Nephron (organoid): ENCODE measurements at regions not wholly inside any gene's neighbourhood (a gene's known extent, or its start where the extent isn't known, plus 50 kb on each side); places are given as distances from the start of the nearest gene placed in this dataset.

Experiments used
- H3K27ac Mint-ChIP-seq, 3 experiments: 2 replicates each; pipeline ENCODE4 v1.8.0; 2020; ENCODE audit warnings: mixed read lengths in 3 of 3, mild to moderate bottlenecking in 2 of 3, moderate library complexity in 1 of 3
- H3K27me3 Mint-ChIP-seq: 2 replicates; pipeline ENCODE4 v1.8.0; 2021; ENCODE audit warnings: low read depth, mild to moderate bottlenecking, moderate library complexity, mixed read lengths
- H3K36me3 Mint-ChIP-seq: 2 replicates; pipeline ENCODE4 v1.8.0; 2020; ENCODE audit warnings: low read depth, mixed read lengths
- H3K4me1 Mint-ChIP-seq: 2 replicates; pipeline ENCODE4 v1.8.0; 2020; ENCODE audit warnings: mixed read lengths
- H3K4me3 Mint-ChIP-seq, 3 experiments: 2 replicates each; pipeline ENCODE4 v1.8.0; 2020; ENCODE audit warnings: mild to moderate bottlenecking in 3 of 3, mixed read lengths in 3 of 3, moderate library complexity in 2 of 3
- H3K9me3 Mint-ChIP-seq: 2 replicates; pipeline ENCODE4 v1.8.0; 2020; ENCODE audit warnings: mixed read lengths
- TF ChIP-seq, protein P1 (sequence below), 3 experiments: fragments of 200-600 bp; sonication (generic); IDR thresholded peaks; one replicate each; pipeline ENCODE4 v1.5.0; 2021; ENCODE audit warnings: antibody characterized with exemption in 3 of 3; ENCODE audit not compliant: unreplicated experiment in 3 of 3

DNA sequence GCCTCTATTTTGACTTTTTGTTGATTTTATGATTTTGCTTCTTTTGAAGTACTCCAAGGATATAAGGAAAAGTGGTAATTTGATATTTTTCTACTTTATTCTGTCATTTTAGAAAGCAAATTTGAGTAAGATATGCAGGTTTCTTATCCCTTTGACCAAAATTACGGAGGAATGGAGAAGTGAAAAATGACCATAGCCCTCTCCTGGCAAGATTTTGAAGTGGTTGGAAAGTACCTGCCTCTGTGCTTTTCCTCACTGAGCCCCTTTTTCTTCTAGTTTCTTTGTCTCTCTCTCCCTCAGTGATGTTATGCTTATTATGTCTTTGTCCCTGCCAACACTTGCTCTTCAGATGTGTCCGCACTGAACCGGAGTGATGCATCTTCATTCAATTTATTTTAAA, 898.1 kb downstream of the EPHA4 start:
- Mint-ChIP-seq H3K9me3 (peaks cover 7% of the 10 kb centered on the region), H3K4me3 (no peak overlapping the region), H3K27ac (no peak overlapping the region), H3K27me3 (no peaks in the 10 kb centered on the region), H3K4me1 (no peaks in the 10 kb centered on the region), H3K36me3 (no peaks in the 10 kb centered on the region)
- TF ChIP-seq, protein P1, sequence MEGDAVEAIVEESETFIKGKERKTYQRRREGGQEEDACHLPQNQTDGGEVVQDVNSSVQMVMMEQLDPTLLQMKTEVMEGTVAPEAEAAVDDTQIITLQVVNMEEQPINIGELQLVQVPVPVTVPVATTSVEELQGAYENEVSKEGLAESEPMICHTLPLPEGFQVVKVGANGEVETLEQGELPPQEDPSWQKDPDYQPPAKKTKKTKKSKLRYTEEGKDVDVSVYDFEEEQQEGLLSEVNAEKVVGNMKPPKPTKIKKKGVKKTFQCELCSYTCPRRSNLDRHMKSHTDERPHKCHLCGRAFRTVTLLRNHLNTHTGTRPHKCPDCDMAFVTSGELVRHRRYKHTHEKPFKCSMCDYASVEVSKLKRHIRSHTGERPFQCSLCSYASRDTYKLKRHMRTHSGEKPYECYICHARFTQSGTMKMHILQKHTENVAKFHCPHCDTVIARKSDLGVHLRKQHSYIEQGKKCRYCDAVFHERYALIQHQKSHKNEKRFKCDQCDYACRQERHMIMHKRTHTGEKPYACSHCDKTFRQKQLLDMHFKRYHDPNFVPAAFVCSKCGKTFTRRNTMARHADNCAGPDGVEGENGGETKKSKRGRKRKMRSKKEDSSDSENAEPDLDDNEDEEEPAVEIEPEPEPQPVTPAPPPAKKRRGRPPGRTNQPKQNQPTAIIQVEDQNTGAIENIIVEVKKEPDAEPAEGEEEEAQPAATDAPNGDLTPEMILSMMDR (IDR thresholded peaks at IDR 0.05; ENCODE audit: unreplicated experiment in 3 of 3) = no peak

DNA sequence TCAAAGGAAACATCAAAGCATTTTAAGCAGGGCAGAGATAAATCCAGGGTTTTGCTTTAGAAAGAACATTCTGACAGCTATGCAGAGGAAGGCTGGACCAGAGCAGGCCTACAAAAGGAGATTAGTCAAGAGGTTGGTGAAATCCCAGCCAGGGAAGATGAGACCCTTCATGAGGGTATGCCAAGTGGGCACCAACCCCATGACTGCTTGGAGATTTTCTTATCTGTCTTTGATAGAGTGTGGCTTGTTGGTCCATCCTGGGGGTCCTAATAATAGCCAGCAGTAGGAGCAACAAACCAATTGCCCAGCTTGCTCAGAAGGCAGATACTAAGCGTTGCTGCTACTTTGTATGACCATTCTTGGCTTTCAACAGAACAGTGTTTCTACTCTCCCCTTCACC, 895.4 kb downstream of the EPHA4 start:
- no peak overlapping the region for H3K4me3 Mint-ChIP-seq
- TF ChIP-seq, protein P1 (IDR thresholded peaks at IDR 0.05; ENCODE audit: unreplicated experiment in 3 of 3) = no peak

DNA sequence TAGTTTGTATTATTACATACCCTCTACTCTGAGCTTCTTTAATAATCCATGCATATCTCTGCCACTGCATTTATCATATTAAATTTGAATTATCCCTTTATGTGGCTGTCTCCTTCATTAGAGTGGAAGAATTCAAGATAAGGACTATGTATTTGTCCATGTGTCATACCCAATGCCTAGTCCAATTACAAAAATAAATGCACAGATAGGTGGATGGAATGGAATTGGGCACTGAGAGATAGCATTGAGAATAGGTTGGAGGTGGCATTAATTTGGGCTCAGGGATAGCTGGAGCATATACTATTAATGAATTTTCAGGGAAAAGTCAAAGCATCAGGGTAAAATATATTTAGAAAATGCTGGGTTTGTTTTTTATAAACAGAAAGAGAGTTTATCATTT, 893.2 kb downstream of the EPHA4 start:
- H3K9me3 Mint-ChIP-seq = no peaks in the 10 kb centered on the region
- peaks cover 7% of the 10 kb centered on the region for H3K27me3 Mint-ChIP-seq
- TF ChIP-seq, protein P1 (IDR thresholded peaks at IDR 0.05; ENCODE audit: unreplicated experiment in 3 of 3) = no peak
- H3K4me3 Mint-ChIP-seq = no peak overlapping the region
- no peak overlapping the region for H3K27ac Mint-ChIP-seq
- no peaks in the 10 kb centered on the region for H3K4me1 Mint-ChIP-seq
- H3K36me3 Mint-ChIP-seq = no peaks in the 10 kb centered on the region

More for the DNA sequence above, 895.4 kb downstream of the EPHA4 start:
- H3K36me3 Mint-ChIP-seq = no peaks in the 10 kb centered on the region
- no peaks in the 10 kb centered on the region for H3K4me1 Mint-ChIP-seq
- H3K27ac Mint-ChIP-seq = no peak overlapping the region
- no peaks in the 10 kb centered on the region for H3K9me3 Mint-ChIP-seq
- no peaks in the 10 kb centered on the region for H3K27me3 Mint-ChIP-seq

DNA sequence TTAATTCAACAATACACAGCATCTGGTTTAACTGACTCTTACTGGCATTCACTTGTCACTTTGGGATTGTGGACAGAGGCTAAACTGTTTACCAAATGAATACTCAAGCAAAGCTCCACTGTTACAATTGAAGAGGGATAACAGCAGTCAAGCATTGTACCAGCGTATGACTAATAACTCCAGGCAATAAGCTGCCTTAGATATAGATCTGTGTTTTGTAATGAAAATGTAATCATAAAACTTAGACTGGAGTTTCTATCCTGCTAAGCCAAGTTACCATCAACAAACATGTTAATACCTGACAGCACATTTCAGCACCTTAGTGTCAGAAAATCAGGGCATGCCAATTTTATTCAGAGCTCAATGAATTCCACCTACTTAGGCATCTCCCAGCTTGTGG, 889.5 kb downstream of the EPHA4 start:
- Mint-ChIP-seq H3K36me3 (no peaks in the 10 kb centered on the region), H3K9me3 (no peaks in the 10 kb centered on the region), H3K27ac (no peak overlapping the region), H3K4me3 (no peak overlapping the region), H3K27me3 (peaks cover 10% of the 10 kb centered on the region), H3K4me1 (no peaks in the 10 kb centered on the region)
- TF ChIP-seq, protein P1 (IDR thresholded peaks at IDR 0.05; ENCODE audit: unreplicated experiment in 3 of 3) = no peak

DNA sequence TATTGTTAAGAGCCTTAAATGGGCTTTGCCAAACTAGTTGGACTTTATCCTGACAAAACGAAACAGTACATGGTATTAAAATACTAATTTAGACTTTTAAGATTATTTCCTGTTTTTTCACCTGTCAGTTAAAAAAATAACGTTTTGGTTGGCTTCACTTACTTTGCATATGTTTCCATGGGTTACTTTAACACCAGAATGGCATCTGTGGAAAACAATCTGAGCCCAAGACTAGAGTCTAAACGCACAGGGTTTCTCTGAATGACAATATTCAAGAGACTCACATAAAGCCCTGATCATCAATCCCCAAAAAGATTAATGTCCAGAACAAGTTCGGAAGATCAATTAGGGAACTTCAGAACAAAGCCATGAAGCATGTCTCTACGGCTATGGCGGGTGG, 888.0 kb downstream of the EPHA4 start:
- H3K27ac Mint-ChIP-seq = no peak overlapping the region
- H3K4me1 Mint-ChIP-seq = no peaks in the 10 kb centered on the region
- H3K9me3 Mint-ChIP-seq = no peaks in the 10 kb centered on the region

DNA sequence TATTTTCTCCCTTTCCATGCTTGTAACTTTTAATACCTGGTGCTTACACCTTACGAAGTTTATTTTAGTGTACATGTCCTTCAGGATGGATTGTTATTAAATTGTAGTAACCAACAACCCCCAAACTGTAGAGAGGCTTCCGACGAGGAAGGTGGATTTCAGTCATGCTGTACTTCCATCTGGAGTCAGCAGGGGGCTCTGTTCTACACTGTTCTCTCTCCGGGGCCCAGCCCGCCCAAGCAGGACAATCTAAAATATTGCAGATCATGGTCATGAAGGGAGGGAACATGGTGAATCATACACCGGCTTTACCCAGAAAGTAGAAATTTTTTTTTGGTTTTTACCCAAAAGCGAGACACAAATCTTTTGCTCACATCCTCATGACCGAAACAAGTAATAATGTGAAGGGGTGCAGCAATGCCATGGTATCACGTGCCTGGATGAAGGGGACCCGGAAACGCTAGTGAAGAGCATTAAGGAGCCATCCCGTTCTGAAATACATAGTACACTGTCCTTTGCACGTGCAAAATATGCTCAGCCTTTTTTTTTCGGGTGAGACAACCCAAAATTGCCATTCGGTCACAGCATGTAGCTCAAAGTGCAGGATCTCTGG, 884.8 kb downstream of the EPHA4 start:
- H3K36me3 Mint-ChIP-seq = no peaks in the 10 kb centered on the region
- H3K27ac Mint-ChIP-seq = no peak overlapping the region
- peaks cover 4% of the 10 kb centered on the region for H3K9me3 Mint-ChIP-seq
- no peak overlapping the region for H3K4me3 Mint-ChIP-seq
- H3K4me1 Mint-ChIP-seq = no peaks in the 10 kb centered on the region
- peaks cover 10% of the 10 kb centered on the region for H3K27me3 Mint-ChIP-seq
- TF ChIP-seq, protein P1 (IDR thresholded peaks at IDR 0.05; ENCODE audit: unreplicated experiment in 3 of 3) = peak; percentile 83 to 85 (median 84)

More for the DNA sequence above, 888.0 kb downstream of the EPHA4 start:
- no peaks in the 10 kb centered on the region for H3K36me3 Mint-ChIP-seq
- no peak overlapping the region for H3K4me3 Mint-ChIP-seq
- TF ChIP-seq, protein P1 (IDR thresholded peaks at IDR 0.05; ENCODE audit: unreplicated experiment in 3 of 3) = no peak
- H3K27me3 Mint-ChIP-seq = peaks cover 10% of the 10 kb centered on the region
